ENCODE measurements at regions not wholly inside any gene's neighbourhood (a gene's known extent, or its start where the extent isn't known, plus 50 kb on each side); places are given as distances from the start of the nearest gene placed in this dataset.

GRCh38 chr9:23541976-23542375 is 284.1 kb downstream of the ELAVL2 start:
- Histone ChIP-seq H3K27me3 (ENCODE audit: insufficient read depth, low read depth, low read length) (no peaks in the 10 kb centered on the region), H3K79me2 (replicated peaks; ENCODE audit: insufficient read depth, low read length) (no peaks in the 10 kb centered on the region), H3K4me3 (ENCODE audit: low read length) (no peak overlapping the region), H3K9ac (ENCODE audit: low read length) (no peak overlapping the region), H3K9me3 (ENCODE audit: low read length) (no peaks in the 10 kb centered on the region), H3K36me3 (ENCODE audit: insufficient read depth, low read length) (no peaks in the 10 kb centered on the region), H3F3A (ENCODE audit: insufficient read depth, low read length, poor library complexity, severe bottlenecking) (no peaks in the 10 kb centered on the region), H4K20me1 (ENCODE audit: insufficient read depth) (no peaks in the 10 kb centered on the region), H2AFZ (ENCODE audit: low read depth, low read length) (no peak overlapping the region), H3K9me2 (ENCODE audit: insufficient read depth, low read length) (no peaks in the 10 kb centered on the region), H3K4me2 (ENCODE audit: low read length) (no peak overlapping the region), H3K27ac (ENCODE audit: low read length) (no peak overlapping the region)
- TF ChIP-seq TAF1 (IDR thresholded peaks at IDR 0.05; ENCODE audit: low read depth) = no peak
- no peak for TF ChIP-seq RAD21 (conservative IDR thresholded peaks at IDR 0.05)
- TF ChIP-seq REST (IDR thresholded peaks at IDR 0.05; ENCODE audit: borderline replicate concordance) = no peak
- no peak for TF ChIP-seq SMC3 (conservative IDR thresholded peaks at IDR 0.05; ENCODE audit: poor library complexity)

GRCh38 chr9:23542438-23542837 is 283.6 kb downstream of the ELAVL2 start:
- H3K9me3 ChIP-seq (ENCODE audit: low read length) = no peaks in the 10 kb centered on the region
- H3F3A ChIP-seq (ENCODE audit: insufficient read depth, low read length, poor library complexity, severe bottlenecking) = no peaks in the 10 kb centered on the region
- H3K79me2 ChIP-seq (replicated peaks; ENCODE audit: insufficient read depth, low read length) = no peaks in the 10 kb centered on the region
- TF ChIP-seq TAF1 (IDR thresholded peaks at IDR 0.05; ENCODE audit: low read depth) (no peak), EZH2 (IDR thresholded peaks at IDR 0.05; ENCODE audit: borderline replicate concordance, insufficient read depth, low read length, poor library complexity, severe bottlenecking) (no peak), POLR2AphosphoS5 (IDR thresholded peaks at IDR 0.05) (no peak), SMC3 (conservative IDR thresholded peaks at IDR 0.05; ENCODE audit: poor library complexity) (no peak), CTCF (IDR thresholded peaks at IDR 0.05; ENCODE audit: poor library complexity, severe bottlenecking) (no peak), REST (IDR thresholded peaks at IDR 0.05; ENCODE audit: borderline replicate concordance) (no peak), RAD21 (conservative IDR thresholded peaks at IDR 0.05) (no peak), MXI1 (conservative IDR thresholded peaks at IDR 0.05; ENCODE audit: poor library complexity, severe bottlenecking) (no peak), EP300 (conservative IDR thresholded peaks at IDR 0.05; ENCODE audit: poor library complexity, severe bottlenecking) (no peak)
- H3K9me2 ChIP-seq (ENCODE audit: insufficient read depth, low read length) = no peaks in the 10 kb centered on the region
- H3K27ac ChIP-seq (ENCODE audit: low read length) = no peak overlapping the region
- no peak overlapping the region for H2AFZ ChIP-seq (ENCODE audit: low read depth, low read length)
- no peak overlapping the region for H3K4me2 ChIP-seq (ENCODE audit: low read length)
- H3K9ac ChIP-seq (ENCODE audit: low read length) = no peak overlapping the region
- no peaks in the 10 kb centered on the region for H3K36me3 ChIP-seq (ENCODE audit: insufficient read depth, low read length)
- H4K20me1 ChIP-seq (ENCODE audit: insufficient read depth) = no peaks in the 10 kb centered on the region
- H3K27me3 ChIP-seq (ENCODE audit: insufficient read depth, low read depth, low read length) = no peaks in the 10 kb centered on the region
- no peak overlapping the region for H3K4me3 ChIP-seq (ENCODE audit: low read length)
